Stimulated activated CD8-positive, alpha-beta memory T cell treated with anti-CD3 and anti-CD28 coated beads, Interleukin-12 subunit alpha, Interleukin-12 subunit beta, amount 100 ng/mL, for 1 hour (primary cell): ENCODE measurements at regions not wholly inside any gene's neighbourhood (a gene's known extent, or its start where the extent isn't known, plus 50 kb on each side); places are given as distances from the start of the nearest gene placed in this dataset.

Experiments used
- DNase-seq: peaks from one replicate; pipeline ENCODE4 v3.0.0-alpha.2; 2020; ENCODE audit warnings: low read depth

DNA sequence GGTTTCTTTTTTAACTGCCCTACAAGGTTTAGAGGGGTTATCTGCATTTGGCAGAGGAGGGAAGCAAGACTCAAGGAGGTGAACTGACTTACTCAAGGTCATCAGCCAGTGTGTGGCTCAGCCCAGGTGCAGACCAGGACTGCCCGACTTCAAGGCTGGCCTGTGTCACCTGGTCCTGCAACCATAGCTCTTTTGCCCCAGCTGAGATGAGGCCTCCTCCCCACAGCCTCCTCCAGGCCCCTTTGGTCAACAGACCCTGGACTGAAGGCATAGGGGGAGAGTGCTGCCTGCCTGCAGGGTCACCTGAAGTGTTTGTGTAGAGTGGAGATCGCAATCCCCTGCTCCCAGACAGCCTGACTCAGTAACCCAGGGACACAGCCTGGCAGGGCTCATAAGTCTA, 168.5 kb upstream of the GLI2 start:
- no peak for DNase-seq

DNA sequence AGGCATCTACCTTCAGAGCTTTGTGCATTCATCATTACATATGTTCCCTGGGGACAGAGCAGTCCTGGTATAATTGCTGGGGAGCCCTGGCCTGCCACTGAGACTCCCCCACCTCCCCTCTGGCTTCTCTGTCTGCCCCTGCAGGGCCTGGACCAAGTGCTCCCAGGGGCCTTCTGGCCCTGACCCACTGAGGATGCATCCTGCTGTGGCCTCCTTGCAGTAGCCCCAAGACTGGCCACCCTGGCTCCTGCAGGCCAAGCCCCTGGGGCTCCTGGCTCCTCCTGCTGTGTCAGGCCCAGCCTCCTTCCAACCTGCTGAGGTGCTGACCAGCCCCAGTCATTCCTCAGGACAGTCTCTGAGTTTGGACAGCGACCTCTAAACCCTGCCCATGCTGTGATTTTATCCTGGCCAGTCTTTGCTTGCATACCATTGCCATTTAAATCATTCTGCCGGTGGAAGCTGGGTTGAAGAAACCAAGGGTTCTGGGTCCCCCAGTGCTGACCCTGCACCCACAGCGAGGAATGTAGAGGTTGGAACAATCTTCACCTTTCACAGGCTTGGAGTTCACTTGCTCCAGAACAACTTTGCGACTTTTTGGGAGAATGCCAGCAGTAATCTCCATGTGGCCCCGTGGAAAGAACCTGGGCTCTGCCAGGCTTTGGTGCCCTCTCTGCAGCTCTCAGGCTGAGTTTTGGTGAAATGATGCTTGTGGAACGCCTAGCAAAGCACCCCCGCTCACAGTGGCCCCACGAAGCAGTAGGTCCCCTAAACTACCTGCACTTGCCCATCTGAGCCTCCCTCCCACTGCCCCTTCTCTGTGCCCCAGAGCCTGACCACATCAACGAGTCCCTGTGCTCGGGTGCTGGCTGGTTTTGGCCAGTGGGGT, 167.3 kb upstream of the GLI2 start:
- no peak for DNase-seq

DNA sequence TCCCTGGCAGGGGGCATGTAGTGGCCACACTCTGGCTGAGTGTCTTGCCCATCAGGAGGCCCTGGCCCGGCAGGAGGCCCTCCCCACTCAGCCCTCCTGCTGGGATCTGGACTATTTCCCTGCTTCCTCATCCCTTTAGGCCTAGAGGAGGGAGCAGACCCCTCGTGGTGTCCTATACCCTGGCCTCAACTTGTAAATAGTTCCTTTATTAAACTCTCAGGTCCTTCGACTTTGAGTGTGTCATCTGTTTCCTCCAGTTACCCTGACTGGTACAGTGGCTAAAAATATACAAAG, 166.7 kb upstream of the GLI2 start:
- DNase-seq, result no peak

DNA sequence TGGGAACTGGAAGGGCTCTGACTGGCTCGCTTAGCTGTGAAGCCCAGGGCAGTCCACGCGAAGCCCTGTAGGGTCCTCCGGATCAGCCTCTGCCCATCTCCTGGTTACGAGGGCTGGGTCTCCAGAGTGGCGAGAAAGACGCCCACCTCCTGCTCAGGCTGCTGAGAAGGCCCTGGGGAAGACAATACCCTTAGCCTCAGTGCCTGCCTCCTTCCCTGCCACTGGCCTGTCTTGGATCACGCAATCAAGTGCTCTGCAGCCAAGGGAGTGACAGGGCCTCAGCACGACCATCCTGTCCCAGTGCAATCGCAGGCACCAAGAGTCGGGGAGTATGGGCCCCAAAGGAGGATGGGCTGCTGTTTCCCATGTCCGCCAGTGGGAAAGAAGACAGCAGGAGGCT, 165.7 kb upstream of the GLI2 start:
- no peak for DNase-seq

DNA sequence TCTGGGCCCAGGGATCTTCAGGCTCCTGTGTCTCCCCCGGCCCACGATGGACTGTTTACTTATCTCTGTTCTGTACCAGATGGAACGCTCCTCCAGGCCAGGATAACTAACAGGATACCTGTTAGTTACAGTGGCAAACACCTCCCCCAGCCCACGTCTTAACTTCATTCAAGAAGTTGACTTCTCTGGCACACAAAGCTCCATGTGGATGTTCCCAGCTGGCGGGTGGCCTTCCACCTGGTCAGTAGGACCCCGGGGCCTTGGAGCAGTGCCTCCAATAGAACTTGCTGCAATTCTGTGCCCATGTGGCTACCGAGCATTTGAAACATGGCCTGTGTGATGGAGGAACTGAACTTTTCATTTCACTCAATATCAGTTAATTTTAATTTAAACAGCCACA, 165.1 kb upstream of the GLI2 start:
- no peak for DNase-seq

DNA sequence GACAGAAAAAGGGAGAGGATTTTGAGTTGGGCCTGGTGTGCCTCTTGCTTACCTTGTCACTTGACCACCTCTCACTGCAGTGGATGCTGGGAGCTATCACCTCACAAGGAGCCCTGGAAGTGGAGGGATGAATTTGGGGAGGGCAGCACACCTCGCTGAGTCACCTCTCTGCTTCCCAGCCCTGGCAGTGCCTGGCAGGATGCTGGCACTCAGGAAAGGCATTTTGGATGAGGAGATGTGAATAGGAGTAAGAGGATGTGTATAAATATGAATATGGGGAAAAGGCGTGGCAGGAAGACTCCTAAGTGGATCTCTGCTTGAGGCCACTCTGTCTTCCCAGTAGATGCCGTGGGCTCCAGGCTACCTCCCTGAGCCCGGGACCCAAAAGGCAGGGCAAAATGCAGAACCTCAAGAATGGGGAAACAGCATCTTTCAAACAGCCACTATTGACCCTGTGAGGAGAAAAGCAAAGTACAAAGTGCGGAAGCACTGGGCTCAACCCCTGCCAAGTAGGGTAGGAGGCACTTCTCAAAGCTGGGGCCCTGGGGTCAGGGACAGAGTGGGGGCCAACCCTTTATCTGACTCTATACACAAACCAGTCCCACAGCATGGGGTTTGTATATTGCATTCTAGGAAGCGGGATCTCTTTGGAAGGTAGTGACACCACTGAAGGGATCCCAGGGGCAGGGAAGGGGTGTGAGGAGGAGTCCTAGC, 164.5 kb upstream of the GLI2 start:
- DNase-seq, result no peak

DNA sequence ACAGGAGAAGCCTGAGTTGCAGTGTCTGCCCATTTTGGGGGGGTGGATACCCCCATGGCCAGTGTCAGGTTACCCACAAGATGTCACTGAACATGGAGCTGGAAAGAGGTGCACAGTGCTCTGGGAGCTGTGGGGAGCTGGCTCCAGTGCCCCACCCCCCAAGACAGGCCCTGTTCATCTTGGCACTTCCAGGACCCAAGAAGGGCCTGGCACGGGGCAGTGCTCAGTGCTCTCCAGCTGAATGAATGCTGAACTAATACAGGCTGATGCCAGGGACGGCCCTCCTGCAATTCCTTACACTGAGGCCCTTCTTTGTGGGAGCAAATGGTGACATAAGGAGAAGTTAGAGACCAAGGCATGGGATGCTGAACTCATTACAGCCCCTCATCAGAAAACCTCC, 163.4 kb upstream of the GLI2 start:
- no peak for DNase-seq

DNA sequence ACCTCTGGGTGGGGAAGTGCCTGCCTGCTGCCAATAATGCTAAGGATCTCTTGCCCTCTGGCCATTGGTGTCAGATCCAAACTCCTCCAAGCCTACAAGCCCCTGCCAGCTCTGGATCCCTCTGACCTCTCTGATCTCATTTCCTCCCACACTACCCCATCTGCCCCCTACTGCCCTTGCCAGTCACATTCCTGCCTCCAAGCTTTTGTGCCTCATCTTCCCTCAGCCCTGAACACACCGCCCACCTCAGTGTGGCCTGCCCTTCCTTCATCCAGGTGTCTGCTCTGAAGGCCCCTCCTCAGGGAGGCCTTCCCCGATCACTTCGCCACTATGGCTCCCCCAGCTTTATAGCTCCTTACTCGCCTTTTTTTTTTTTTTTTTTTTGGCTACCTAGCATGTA, 161.0 kb upstream of the GLI2 start:
- no peak for DNase-seq

DNA sequence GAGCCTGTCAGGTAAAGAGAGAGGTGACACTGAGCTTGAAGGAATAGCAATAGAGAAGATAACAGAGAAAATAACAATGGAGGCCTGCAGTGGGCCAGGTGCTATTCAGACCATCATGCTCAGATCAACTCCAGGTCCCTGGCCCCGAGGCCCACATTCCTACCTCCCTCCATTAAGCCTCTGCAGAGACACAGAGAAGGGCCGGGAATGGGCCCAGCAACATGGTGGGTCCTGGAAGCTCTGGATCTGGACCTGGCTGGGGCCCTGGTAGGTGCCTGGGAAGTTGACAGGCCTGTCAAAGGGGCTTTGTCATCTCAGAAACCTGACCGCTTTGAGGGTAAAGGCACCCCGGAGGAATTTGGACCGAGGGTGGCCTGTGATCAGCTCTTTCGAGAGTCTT, 159.7 kb upstream of the GLI2 start:
- no peak for DNase-seq

DNA sequence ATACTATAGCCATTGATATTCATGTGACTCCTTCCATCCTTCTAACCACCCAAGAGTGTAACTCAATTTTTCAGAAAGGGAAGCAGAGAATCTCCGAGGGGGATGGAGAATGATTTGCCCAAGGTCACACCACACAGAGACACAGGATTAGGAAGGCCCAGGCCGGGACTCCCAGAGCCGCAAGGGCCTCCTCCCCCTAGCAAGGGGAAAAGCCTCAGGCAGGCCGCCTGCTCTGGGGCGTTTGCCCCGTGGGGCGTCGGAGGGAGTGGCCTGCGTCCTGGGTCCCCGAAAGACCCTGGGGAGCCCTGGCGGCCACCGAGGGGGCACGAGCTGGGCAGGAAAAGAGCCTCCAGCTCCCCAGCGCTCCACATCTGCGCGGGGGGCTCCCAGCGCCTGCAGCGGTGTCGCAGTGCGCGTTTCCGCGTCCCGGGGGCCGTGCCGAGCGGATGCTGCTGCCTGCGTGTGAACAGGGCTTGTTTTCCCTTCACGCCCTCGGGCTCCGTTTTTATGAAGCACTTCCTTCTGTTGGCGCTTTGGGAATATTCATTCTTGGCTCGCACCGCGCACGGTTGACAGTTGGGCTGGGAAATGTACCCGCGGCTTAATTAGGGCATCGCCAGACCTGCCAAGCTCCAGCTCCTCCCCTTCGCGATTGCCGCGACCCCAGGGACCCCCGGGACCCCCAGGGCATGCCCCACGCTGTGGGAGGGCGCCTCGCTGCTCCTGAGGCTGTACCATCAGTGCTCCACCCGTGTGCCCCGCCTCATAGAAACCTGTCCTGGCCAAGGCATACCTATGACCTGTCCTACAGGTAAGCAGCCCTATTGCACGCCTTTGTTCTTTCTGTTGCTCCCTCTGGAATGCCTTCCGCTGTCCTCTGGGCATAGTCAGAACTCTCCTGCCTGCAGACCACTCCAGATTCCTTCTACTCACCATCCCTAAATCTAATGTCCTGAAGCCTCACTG, 158.9 kb upstream of the GLI2 start:
- no peak for DNase-seq

DNA sequence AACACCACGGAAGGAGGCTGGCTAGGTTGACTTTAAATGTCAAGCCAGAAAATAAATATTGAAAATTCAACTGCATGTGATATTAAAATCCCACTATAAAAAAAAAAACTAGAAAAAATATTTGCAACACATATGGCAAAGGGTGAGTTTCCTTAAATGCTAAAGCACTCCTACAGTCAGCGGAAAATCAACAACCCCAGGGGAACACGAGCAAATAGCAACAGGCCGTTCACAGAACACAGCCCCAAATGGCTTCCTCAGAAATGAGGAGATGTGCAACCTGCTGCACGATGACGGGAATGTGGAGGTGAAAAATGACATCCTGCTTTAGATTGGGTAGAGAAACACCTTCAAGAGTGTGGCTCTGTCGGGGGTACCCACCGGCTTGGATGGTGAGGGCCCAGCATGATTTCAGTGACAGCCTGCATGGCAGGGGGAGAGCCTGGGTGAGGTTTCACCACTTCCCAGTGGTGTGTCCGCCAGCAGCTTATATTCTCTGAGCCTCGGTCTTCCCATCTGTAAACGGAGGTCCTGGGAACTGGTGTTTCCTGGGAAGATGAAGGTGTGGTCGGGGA, 157.9 kb upstream of the GLI2 start:
- DNase-seq, result no peak

DNA sequence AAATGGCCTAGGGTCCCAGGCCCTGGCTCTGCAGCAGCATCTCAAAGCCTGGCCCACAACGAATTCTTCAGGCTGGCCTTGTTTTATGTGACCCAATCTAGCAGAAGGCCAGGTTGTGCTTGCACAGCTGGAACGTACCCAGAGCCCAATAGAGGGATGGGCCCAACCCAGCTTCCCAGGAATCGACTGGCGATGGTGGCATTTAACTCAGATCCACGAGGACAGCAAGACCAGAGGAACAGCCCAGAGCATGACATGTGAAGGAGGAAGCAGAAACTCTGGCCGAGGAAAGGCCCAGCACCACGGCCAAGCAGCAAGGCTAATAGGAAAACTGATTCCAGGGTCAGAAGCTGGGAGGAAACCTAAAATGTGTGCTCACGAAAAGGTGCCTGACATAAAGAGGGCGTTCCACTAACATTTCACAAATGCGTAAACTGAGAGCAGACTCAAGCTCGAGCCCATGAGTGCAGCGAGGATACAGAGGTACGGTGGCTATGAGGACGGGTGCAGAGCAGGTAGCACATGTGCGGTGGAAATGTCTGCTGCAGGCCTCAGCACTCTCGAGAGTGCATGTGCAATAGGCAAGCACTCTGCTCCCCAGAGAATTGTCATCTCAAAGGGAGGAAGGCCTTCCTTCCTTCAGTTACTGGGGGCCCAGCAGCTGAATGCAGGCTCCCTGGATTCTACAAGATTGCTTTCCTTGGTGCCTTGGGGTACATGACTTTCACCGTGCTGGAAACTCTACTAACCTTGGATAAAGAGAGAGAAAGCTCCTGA, 156.9 kb upstream of the GLI2 start:
- DNase-seq, result no peak

DNA sequence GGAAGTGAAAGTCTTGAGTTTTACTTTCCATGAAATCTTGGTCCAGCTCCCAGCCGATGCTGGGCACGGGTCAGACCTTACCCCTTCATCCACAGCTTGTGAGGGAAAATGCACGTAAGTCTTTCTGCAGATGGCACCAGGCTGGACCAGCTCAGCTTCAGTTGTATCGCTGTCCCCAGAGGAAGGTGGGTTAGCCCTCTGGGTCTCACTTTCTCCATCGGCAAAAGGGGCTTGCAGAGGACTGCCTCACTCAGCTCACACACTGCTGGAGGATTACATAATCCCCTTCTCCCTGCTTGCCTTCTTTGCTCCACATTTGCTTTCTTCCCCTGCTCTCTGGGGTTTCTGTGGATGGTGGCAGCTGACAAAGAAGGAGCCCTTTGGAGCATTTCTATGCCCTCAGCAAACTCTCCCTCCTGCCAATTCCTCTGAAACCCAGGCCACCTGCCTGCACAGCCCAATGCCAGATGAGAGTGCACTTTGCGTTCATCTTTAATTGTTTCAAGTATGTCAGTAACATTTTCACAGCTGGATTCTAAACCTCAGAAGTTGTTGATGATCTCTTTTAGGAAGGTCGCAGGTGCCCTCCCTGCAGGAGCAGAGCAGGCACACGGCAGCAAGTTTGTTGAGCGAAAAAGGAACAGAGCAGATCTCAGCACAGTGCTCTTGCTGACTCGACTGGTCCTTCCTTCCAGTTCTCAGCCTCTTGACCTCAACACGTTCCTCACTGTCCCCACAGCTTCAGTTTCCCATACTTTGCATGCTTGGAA, 155.6 kb upstream of the GLI2 start:
- no peak for DNase-seq

DNA sequence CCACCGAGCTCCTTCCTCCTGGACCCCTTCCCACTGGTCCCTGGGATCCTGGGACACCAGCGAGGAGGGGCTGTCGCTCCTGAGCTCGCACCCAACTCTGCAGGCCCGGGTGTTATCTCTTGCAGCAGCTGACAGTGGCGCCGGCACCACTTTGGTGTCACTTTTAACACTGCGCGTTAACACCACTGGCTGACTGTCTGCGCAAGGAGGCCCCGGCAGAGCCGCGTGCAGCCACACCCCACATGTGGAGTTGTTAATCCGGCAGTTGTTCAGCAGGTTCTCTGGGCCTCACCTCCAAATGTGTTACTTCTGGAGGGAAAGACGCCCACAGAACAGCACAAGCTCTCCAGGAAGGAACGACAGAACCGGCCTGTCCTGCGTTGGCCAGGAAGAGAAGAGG, 155.0 kb upstream of the GLI2 start:
- no peak for DNase-seq

DNA sequence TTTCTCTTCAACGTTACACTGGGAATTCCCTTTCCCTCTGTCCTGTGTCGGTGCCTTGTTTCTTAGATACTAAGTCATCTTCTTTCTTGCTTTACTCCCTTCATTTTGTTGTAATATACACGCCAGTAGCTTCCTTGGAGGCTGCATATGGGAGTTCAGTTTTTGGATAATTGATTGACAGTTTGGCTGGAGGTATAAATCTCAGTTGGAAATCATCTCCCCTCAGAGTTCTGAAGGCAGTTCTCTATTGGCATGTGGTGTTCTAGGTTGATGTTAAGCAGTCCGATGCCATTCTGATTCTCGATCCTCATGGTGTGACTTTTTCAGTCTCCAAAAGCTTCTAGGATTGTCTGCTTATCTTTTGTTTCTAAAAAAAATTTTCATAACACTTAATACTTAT, 152.5 kb upstream of the GLI2 start:
- DNase-seq, result no peak

DNA sequence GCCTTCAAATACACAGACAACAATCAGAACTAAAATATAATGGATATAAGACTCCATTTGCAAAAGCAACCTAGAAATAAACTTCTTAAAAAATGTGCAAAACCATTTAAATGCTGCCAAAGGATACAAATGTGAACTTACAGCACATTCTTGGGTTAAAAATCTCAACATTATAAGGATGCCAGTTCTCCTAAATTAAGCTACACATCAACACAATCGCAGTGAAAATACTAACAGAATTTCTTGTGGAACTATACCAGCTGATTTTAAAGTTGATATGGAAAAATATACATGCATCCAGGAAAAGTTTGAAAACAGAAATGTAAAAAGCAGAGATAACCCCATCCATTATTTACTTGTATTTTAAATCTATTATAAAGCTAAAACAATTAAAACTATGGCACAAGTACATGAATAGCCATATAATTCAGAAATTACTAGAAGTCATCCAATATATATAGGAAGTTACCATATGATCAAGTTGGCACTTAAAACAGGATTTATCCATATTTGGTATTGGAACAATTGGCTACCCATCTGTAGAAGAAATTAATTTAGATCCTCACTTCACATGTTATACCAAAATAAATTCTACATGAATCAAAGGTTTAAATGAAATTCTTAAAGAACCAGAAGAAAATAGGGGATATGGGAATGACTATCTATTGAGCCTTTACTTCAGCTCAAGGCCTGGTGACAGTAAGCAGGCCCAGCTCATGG, 151.7 kb upstream of the GLI2 start:
- DNase-seq, result no peak

DNA sequence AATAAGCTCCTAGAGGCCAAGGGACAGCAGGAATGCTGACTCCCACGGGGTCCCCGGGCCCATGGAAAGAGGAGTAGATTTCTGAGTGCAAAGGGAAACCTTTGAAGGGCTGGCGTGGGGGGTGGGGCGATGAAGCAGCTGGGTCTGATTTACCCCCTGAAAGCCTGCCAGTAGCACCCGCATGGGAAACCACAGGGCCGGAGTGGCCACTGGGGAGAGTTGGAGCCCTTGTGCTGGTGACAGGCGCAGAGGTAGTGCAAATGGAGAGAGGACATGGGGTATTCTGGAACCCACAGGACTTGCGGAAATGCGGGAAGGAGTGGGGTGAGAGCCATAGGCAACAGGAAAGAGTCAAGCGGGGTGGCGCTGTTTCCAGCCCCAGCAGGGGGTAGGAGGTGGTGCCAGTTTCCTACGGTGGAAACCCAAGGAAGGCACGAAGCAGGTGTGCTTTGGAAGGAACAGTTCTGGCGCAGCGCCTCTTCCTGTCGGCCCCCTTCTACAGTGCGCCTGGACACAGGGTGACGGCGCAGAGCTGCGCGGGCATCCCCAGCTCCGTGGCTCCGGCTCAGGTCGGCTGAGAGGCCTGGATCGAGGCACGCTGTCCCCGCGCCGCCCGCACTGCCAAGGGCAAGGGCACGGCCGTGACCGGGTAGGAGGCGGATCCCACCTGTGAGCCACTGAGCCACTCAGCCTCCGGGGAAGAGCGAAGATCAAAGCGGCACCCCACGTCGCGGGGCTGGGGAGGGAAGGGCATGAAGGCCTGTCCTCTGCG, 149.0 kb upstream of the GLI2 start:
- no peak for DNase-seq

DNA sequence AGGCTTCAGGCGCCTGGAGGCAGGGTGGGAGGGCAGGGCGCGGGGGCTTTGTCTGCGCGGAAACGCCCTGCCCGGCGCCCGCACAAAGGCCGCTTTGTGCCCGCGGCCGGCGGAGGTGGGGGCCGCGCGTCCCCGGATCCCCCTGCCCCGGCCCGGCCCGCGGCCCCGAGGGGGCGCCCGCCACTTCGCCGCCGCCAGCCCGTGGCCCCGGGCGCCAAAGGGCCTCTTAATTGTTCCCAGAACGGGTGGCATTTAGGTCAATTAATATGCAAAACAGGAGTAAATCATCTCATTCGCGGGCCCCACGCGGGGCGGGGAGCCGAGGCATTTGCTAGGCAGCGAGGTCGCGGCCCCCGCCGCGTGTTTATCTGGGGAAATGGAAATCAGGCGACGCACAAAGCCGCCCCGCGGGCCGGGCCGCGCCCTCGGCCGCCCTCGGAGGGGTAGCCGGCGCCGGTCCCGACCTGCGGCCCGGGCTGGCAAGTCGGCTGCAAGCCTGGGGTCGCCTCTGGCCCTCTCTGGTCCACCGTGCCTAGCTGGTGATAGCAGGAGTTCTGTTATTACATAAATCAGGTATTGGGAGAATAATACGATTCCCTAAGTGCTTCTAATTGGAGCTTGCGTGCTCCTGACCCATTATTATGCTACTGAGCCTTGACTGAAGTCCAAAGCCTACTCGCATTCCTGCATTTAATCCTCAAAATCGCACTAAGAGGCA, 148.2 kb upstream of the GLI2 start:
- no peak for DNase-seq

DNA sequence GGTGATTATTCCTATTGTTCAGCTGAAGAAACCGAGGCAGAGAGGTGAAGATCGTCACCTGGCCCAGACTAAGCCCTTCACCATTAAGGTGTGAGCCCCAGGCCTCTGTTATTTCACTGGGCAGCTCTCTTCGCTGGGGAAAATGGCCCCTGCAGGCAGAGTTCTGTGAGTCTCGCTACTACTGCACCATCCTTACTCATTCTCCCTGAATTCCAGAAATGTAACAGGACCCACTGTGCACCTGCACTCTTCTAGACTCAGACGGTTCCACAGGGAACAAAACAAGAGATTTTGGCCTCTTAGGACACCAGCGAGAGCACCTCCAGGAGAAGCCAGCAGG, 147.7 kb upstream of the GLI2 start:
- DNase-seq, result no peak
